Stimulated activated CD4-positive, alpha-beta T cell treated with anti-CD3 and anti-CD28 coated beads, Interleukin-2, amount 100 ng/mL, for 48 hours (primary cell): ENCODE measurements at regions not wholly inside any gene's neighbourhood (a gene's known extent, or its start where the extent isn't known, plus 50 kb on each side); places are given as distances from the start of the nearest gene placed in this dataset.

Experiments
- DNase-seq, 2 donors: peaks; one replicate each; pipeline ENCODE4 v3.0.0-alpha.2; 2020

DNA sequence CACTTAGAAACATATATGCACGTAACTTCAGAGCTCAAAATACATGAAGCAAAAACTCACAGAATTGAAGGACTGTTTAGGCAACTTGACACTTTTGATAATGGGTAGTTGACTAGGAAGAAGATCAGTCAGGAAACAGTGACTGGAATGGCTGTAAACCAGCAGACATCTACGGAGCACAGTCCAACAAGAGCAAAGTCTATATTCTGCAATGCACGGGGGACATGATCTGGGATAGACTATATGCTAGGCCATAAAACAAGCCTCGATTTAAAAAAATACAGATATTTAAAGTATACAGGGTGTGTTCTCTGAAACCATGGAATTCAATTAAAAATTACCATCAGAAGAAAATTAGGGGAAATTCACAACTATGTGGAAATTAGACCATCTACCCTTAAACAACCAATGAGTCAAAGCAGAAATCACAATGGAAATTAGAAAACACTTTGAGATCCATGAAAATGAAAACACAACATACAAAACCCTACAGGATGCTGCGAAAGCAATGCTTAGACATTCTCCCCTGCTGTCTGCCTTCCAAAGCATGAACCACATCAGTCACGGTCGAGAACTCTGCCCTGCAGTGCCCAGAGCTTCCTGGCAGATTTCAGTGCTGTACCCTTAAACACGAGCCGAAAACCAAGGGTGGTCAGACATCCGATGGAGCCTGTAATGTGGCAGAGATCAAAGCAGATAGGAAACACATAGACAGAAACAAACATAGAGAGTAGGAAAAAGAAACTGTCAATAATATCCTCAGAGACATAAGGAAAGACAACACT lies 651.9 kb upstream of the HS6ST1 start:
- DNase-seq: no peak

DNA sequence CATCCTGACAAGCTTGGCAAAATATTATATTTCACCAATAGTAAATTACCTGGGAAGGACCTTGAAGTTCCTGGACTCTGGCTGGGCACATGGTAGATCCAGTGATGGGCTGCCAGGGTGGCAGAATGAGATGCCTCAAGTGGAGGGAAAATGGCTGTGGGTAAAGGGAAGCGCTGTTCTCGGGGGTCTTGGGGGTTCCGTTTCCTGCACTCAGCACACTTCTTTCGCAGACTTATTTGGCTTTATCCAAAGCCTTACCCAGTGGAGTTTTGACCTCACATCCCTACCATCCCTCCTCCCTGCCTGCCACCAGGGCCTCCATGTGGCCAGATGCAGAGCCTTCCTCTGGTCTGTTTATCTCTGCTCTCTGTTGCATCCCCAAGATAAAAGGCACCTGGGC lies 654.9 kb upstream of the HS6ST1 start:
- DNase-seq: no peak

DNA sequence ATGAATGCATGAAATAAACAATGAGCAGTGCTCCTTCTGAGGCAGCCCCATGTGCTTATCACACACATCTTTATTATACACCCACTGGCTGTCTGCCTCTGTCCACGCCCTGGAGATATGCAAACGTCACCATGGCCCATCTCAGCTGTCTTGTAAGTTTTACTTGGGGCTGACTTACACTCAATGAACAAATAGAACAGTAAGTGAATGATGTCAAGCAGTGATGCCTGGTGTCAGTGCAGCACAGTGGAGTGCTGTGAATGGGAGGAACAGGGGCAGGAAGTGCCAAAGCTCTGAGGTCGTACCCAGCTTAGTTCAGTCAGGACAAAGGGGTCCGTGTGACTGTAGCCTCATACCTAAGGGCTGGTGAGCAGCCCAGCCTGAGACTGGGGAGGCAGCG lies 659.5 kb upstream of the HS6ST1 start:
- DNase-seq: no peak

DNA sequence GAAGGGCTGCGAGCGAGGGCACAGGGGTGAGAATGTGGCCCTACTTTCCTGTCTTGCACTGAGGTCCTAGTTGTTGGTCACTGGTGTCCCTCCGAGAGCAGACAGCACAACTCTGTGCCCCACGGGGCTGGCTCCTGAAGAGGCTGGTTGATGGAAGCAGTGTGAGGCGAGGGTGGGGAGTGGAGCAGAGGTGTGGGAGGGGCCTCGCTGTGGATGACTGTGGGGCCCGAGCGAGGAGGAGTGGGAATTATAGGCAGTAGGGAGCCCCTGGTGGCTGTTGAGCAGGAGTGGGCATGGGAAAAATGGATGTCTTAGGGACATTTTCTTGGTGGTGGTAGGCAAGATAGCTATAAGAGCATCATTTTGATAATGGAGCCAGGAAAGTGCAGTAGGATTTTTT lies 660.5 kb upstream of the HS6ST1 start:
- DNase-seq: no peak

DNA sequence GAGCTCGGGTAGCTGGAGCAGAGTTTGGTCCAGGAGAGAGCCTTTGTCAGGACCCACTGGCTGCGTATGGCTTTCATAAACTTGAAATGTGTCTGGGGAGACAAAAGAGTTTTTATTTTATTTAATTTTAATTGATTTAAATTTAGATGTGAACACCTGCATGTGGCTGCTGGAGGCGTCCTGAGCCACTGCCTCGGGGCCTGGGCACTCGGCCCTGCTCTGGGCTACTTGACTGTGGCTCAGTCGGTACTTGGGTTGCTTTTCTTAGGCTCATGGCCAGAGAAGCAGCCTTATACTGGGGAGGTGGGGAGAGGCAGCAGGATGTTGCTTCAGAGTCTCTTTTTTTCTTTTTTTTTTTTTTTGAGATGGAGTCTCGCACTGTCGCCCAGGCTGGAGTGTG lies 661.8 kb upstream of the HS6ST1 start:
- no peak for DNase-seq

DNA sequence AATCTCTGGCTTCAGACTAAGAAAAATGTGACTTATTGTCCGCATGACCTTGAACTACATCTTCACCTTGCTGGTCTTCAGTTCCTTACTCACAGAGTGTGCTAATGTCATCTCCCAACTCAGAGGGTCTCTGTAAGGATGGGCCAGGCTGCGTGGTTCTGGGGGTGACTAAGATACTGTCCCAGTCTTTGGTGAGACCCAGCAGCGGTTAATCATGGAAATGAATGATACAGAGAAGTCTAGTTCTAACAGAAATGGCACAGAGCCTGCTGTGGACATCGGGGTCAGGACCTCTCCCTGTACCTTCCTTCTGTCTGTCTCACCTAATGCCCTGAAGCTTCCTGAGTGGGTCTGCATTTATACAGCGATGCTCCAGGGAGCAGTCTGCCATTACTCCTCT lies 662.7 kb upstream of the HS6ST1 start:
- no peak for DNase-seq

DNA sequence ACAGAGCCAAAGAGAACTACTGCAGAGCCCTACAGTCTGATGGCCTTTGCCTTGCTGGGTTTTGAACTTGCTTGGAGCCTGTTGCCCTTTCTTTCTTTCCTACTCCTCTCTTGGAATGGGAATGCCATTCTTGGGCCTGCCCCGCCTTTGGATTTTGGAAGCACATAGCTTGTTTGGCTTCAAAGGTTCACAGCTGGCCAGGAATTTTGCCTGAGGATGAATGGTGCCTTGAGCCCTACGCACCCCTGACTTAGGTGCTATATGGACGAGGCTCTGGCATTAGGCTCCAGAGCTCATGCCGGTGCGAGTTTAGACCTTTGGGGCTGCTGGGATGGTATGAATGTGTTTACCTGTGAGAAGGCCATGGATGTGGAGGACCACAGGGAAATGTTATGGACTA lies 663.3 kb upstream of the HS6ST1 start:
- no peak for DNase-seq

DNA sequence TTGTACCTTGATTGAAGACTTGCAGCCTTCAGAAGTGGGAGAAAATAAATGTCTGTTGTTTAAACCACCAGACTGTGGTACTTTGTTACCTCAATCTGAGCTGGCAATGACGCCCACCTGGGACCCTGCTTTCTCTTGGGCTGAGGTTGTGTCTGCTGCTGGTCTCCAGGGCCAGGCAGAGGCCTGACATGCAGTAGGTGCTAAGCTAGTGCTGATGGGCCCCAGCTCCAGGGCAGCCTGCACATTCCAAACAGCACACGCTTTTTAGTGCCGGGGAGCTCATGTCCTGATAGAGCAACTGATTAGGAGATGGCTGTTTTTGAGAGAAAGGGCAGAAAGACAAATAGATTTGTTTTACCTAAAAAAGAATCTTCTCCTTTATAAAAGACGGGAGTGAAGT lies 664.0 kb upstream of the HS6ST1 start:
- no peak for DNase-seq

DNA sequence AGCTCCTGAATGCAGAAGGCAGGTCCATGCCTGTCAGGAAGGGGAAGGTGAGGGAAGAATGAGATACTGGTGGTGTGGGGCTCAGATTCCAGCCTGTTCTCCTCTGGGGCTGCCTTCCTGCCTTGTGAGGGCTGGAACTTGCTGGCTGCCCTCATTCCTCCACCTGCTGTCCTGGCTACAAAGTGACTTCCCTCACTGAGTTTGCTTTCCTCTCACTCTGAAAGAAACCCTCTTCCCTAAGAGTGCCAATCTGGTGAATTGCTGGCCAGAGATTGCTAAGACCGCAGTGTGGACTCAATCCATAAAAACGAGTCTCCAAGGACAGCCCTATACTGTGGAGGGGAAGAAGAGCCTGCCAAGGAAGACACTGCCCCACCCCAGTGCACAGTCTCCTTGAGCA lies 664.4 kb upstream of the HS6ST1 start:
- no peak for DNase-seq

DNA sequence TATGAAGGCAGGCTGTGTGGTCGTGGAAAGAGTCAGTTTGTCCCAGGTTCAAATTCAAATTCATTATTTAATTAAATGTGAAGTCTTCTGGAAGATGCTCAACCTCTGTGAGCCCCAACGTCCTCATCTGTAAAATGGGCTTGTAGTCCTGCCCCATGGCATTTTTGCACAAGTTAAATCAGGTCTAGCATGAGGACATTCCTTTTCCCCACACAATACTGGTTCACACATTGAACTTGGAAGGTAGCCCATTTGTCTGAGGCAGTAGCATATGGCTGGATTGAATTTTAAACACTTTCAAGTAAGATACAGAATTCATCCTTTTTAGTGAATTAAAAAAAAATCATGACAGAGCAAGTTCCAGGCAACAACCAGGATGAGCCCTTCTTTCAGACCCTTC lies 665.4 kb upstream of the HS6ST1 start:
- DNase-seq: no peak

DNA sequence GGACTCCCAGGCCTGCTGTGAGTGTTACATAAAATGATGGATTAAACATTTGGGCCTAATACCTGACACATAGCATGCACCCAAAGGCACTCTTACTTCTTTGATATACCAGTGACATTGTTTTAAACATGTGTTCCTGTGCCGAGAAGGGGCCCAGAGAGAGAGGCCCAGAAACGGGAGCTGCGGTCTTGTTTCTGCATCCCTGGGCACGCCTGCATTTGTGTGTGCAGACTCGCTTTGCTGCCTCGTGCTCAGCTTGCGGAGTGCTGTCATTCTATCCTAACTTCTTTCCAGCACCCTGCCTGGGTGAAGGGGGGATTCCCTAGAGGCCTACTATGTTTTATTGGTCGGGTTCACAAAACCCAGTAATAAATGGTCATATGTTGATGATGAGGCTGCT lies 666.2 kb upstream of the HS6ST1 start:
- no peak for DNase-seq

DNA sequence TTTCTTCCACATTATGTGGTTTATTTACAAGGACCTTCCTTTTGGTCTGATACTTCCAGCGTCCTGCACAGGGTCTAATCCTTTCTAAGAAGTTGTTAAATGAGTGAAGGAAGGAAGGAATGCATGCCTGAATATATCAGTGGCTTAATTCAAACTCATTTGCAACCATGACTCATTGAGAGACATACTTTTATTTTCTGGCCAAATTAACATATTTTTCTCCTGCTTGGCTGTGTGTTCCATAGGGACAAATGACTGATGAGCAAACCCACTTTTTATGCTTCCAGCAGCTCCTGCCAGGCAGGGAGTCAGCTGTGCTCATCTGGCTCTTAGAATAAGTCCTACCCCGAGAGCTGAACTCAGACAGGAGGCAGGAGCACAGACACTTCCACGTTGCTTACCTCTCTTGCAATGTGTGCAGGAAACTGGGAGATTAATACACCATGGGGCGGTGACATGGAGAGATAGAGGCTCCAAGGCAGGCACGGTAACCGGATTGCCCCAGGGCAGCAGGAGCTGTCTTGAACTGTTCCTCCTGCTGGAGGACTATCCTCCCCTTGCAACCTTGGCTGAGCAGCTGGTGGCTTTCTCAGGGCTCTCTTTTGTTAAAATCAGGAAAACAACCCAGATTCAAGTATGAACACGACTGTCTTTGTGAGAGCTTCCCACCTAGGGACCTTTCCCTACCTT lies 667.5 kb upstream of the HS6ST1 start:
- DNase-seq: no peak

DNA sequence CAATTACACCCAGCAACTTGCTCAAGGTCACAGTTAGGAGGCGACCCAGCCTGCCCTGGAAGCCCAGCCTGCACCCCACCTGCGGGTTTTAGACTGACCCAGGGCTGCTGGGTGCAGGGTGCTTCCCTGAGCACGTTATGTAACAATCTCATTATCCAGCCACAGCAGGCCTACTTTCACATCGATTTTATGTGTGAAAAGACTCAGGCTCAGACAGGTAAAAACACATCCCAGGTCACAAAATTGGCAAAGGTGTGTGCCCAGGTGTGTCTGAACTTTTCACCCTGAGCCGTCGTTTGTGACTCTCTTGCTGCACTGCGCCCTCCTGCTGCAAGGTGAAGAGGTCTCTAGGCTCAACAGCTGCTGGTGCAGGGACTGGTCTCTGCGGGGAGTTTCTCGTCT lies 668.2 kb upstream of the HS6ST1 start:
- no peak for DNase-seq

DNA sequence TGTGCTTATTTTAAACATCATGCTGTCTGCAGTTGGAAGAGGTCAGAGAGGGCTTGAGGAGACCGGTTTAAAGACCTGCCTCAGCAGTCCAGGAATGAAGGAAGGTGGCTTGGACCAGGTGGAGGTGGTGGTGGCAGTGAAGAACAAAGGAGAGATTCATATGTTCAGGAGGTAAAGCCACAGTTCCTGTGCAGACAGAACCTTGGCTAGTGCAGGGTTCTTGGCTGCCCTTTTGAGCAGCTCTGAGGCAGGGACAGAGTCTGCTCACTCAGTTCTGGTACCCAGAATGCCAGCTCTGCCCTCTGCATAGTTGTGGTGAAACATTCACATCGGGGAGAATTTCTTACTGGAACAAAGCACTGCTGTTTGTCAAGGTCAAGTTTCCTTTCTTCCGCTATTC lies 669.7 kb upstream of the HS6ST1 start:
- DNase-seq: no peak

DNA sequence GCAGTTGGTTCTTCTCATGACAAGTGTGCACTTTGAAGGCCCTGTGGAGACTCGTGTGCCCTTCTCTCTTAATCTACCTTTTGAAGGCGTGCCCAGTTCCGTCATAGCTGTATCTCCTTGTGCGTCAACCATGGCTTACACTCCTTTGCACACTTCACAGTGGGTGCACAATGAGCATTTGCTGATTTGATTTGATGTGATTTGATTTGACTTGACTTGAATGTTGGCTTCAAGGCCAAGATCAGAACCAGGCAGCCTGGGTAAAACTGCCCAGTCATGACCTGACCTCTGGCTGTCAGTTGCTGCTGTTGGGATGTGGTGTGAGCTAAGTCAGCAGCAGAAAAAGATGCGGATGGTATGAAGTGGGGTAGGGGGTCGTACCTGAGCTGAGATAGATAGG lies 670.3 kb upstream of the HS6ST1 start:
- no peak for DNase-seq

DNA sequence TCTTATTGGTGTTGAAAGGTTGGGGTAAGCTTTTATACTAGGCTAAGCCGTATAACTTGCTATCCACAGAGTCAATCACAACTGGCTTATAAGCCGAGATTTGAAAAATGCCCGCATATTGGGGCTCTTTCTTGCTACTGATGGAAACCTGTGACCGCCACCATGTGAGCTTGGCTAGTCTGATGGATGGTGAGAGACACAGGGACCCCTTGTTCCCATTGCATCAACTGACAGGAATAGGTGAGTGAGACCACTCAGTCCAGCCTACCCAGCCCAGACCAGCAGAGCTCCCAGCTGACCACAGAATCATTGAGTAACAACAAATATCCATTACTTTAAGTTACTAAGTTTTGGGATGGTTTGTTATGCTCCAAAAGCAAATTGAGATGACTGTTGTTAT lies 676.4 kb upstream of the HS6ST1 start:
- no peak for DNase-seq

DNA sequence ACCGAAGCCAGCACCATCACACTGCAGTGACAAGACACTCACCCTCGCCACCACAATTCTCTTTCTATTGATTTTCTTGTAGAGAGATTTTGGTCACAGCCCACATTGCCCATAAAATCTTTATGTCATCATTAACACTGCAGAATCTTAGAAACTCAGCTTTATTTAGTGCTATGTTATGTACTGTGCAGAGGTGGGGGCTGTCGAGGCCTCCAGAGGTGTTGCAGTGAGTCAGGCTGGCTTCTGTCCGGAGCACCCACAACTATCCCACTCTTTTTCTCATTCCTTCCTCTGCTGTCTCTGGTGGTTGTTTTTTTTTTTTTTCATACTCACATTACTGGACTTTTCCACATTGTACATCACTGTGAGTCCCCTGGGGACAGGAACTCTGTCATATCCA lies 677.4 kb upstream of the HS6ST1 start:
- no peak for DNase-seq

DNA sequence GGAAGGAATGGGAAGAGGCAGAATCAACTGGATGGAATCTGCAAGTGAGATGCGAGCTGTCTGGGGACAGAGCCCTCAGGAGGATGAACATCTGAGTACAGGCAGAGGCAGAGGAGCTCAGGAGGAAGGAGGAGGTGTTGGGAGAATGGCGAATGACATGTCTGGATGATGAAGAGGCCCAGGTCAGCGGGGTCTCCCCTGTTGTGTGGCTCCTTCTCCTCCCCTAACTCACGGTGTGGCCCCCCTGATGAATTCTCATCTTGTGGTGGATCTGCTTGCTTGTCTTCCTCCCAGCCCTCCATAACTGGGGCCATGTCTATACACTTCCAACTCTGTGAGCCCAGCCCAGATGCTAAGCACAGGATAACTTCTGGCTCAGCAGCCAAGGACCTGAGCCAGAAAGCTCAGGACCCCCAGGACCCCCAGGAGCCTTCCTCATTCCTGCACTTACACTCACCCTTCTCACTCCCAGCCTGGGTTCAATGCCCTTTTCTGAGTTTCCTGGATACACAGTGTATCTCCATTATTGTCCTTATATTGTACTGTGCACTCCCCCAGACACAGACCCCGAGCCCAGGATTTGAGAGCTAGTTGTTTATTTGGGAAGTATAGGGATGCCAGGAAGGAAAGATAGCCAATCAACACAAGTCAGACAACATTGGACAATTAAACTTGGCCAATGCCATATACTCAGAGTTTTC lies 678.6 kb upstream of the HS6ST1 start:
- DNase-seq: no peak

DNA sequence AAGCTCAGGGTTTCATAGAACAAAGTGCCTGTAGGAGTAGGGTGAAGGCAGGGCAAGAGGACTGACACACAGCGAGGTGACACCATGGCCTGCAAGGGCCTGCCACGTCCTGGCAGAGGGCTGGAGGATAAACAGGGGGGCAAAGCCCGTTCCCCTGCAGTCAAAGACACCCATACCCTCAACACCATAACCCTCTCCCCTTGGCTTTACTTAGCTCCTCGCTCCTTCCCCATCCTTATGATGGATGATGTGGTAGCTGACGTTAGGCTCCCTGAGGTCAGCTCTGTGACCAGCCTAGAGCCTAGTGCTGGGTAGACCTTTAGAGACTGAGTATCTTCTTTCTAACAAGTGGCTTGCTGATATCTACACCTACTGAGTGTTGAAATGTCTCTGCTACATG lies 683.3 kb upstream of the HS6ST1 start:
- no peak for DNase-seq

DNA sequence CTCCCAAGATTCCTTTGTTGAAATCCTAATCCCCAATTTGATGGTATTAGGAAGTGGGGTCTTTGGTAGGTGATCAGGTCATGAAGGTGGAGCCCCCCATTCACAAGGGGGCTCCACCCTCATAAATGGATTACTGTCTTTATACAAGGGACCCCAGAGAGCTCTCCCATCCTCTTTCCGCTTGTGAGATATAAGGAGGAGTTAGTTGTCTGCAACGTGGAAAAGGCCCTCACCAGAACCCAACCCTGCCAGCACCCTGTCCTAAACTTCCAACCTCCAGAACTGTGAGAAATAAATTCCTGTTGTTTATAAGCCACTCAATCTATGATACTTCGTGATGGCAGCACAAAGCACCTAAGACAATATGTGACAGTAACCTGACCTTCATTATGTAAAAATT lies 684.1 kb upstream of the HS6ST1 start:
- no peak for DNase-seq

DNA sequence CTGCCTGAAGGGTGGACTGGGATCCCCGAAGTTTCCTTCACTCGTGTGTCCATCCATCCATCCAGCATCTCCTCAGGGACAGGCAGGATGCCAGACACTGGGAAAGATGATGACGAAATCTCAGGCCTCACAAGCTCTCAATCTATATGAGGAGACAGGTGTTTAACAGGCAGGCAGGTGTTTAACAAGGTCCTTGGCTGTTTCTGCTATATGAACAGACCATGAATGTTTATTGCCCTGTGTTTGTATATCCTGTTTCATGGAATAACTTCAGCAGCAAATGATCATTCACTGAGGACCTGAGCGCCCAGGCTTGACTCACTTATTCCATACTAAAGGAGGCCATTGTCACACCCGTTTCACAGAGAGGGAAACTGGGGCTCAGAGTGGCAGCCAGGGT lies 685.8 kb upstream of the HS6ST1 start:
- DNase-seq: no peak

DNA sequence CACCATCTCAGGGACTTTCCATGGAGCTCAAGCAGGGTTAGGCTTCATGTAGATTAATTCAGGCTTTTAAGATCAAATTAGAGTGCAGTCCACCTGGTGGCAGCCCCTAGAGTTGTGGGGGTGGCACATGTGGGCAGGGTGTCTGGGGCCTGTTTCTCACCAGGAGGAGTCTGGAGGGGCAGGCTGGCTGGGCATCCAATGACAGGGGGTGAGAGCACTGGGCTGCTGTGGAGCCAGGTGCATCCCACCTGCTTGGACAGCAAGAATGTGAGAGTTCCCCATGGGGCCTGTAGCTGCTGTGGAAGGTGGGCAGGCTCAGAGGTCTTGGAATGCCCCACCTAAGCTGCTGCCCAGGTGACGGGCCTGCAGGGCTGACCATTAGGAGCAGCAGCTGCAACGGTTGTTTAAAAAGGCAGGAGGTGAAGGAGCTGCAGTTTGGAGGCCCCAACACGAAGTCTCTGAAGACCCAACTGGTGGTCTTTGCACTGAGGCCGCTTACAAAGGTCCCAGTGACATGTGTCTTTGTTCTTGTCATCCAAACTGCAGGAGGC lies 686.3 kb upstream of the HS6ST1 start:
- no peak for DNase-seq

DNA sequence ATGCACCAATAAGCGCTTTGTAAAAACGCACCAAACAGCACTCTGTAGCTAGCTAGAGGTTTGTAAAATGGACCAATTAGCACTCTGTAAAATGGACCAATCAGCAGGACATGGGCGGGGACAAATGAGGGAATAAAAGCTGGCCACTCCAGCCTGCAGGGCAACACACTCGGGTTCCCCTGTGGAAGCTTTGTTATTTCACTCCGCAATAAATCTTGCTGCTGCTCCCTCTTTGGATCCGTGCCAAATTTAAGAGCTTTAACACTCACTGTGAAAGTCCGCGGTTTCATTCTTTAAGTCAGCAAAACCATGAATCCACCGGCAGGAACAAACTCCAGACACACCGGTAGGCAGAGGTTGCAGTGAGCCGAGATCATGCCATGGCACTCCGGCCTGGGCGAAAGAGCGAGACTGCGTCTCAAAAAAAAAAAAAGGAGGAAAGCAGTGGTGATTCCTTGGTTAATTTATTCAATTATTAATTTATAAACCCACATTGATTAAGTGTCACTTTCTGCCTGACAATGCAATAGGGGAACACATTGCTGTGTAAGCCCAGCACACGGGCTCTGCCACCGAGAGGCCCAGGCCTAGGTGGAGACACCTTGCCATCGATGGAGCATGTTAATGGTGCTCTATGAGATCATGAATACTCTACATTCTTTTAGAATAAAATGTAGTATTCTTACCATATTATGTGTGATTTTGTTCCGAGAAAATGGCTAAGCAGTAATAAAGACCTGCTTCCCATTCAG lies 687.6 kb upstream of the HS6ST1 start:
- no peak for DNase-seq
